PC-9 (cell line): ENCODE measurements at regions not wholly inside any gene's neighbourhood (a gene's known extent, or its start where the extent isn't known, plus 50 kb on each side); places are given as distances from the start of the nearest gene placed in this dataset.

Experiments used
- BruUV-seq: library from RNA; stranded (reverse); fragments of 400-500 nt; replicated peaks from 2 replicates; lab custom pipeline; 2021; lab: Mats Ljungman, UMichigan
- CTCF ChIA-PET: fragments of 300-600 bp; sonication (Branson Sonifier 250); formaldehyde crosslinking; loops from one replicate; lab custom pipeline; 2022; ENCODE audit warnings: antibody characterized with exemption; lab: Charles Lee
- POLR2A ChIA-PET: fragments of 300-600 bp; sonication (Branson Sonifier 250); formaldehyde crosslinking; loops from one replicate; lab custom pipeline; 2022; ENCODE audit warnings: antibody characterized with exemption; ENCODE audit not compliant: unreplicated experiment; lab: Charles Lee
- DNase-seq, 2 experiments: peaks; one replicate each; pipeline versions ENCODE4 v3.0.0 to v3.0.0-alpha.2; 2015 to 2022; ENCODE audit warnings: mixed read lengths in 1 of 2
- H2AFZ ChIP-seq: fragments of 200-600 bp; sonication (generic); 2 replicates; pipeline ENCODE4 v1.8.1; 2017; ENCODE audit warnings: antibody characterized with exemption
- H3F3A ChIP-seq: fragments of 200-600 bp; sonication (generic); 2 replicates; pipeline ENCODE4 v1.8.1; 2017; ENCODE audit warnings: antibody characterized with exemption, mild to moderate bottlenecking, low read depth; ENCODE audit not compliant: insufficient read depth
- H3K27ac ChIP-seq: fragments of 200-600 bp; sonication (generic); 2 replicates; pipeline ENCODE4 v1.6.1; 2016; ENCODE audit warnings: mixed run types
- H3K27me3 ChIP-seq: fragments of 200-600 bp; sonication (generic); 2 replicates; pipeline ENCODE4 v1.6.1; 2016; ENCODE audit warnings: low read depth, mixed run types; ENCODE audit not compliant: insufficient read depth
- H3K36me3 ChIP-seq: fragments of 200-600 bp; sonication (generic); 2 replicates; pipeline ENCODE4 v1.6.1; 2016; ENCODE audit warnings: low read depth, mixed run types
- H3K4me1 ChIP-seq: fragments of 200-600 bp; sonication (generic); replicated peaks from 2 replicates; pipeline ENCODE4 v1.6.1; 2016; ENCODE audit warnings: mixed run types; ENCODE audit not compliant: insufficient read depth
- H3K4me2 ChIP-seq: fragments of 200-600 bp; sonication (generic); 2 replicates; pipeline ENCODE4 v1.6.1; 2017; ENCODE audit warnings: mixed run types
- H3K4me3 ChIP-seq: fragments of 200-600 bp; sonication (generic); 2 replicates; pipeline ENCODE4 v1.6.1; 2016; ENCODE audit warnings: mixed run types
- H3K79me2 ChIP-seq: fragments of 200-600 bp; sonication (generic); 2 replicates; pipeline ENCODE4 v1.6.1; 2017; ENCODE audit warnings: low read depth, mixed run types
- H3K9me2 ChIP-seq: fragments of 200-600 bp; sonication (generic); 2 replicates; pipeline ENCODE4 v1.8.1; 2017; ENCODE audit warnings: mild to moderate bottlenecking; ENCODE audit not compliant: insufficient read depth
- H3K9me3 ChIP-seq: fragments of 200-600 bp; sonication (generic); 2 replicates; pipeline ENCODE4 v1.8.1; 2016; ENCODE audit warnings: low read depth; ENCODE audit not compliant: insufficient read depth
- H4K20me1 ChIP-seq: fragments of 200-600 bp; sonication (generic); 2 replicates; pipeline ENCODE4 v1.8.1; 2017; ENCODE audit not compliant: insufficient read depth
- CTCF ChIP-seq: fragments of 200-600 bp; sonication (generic); conservative IDR thresholded peaks from 2 replicates; pipeline ENCODE4 v1.6.1; 2017; ENCODE audit warnings: mixed run types, antibody characterized with exemption, mild to moderate bottlenecking, moderate library complexity
- EZH2 ChIP-seq: fragments of 200-600 bp; sonication (generic); IDR thresholded peaks from 2 replicates; pipeline ENCODE4 v1.8.0; 2017; ENCODE audit warnings: antibody characterized with exemption, low read depth
- intact Hi-C: fragments of 100-400 bp; cut with micrococcal nuclease; formaldehyde crosslinking; loops from one replicate; pipeline ENCODE4 v1.10.0; 2022; ENCODE audit not compliant: unreplicated experiment

GRCh38 chr6:16955899-16956298, 146.0 kb upstream of the STMND1 start:
- no TSS peak for BruUV-seq
- ChIA-PET CTCF (no interaction called here), POLR2A (no interaction called here)
- Histone ChIP-seq H3K4me3 (no peak overlapping the region), H3F3A (no peaks in the 10 kb centered on the region), H3K27me3 (no peaks in the 10 kb centered on the region), H3K79me2 (no peaks in the 10 kb centered on the region), H2AFZ (no peak overlapping the region), H3K4me1 (no peaks in the 10 kb centered on the region), H3K36me3 (no peaks in the 10 kb centered on the region), H4K20me1 (no peaks in the 10 kb centered on the region), H3K9me3 (no peaks in the 10 kb centered on the region), H3K9me2 (no peaks in the 10 kb centered on the region), H3K27ac (no peak overlapping the region), H3K4me2 (no peak overlapping the region)
- no peak for DNase-seq
- intact Hi-C loops, result no loop called here
- no peak for TF ChIP-seq EZH2
- no peak for TF ChIP-seq CTCF

- H2AFZ ChIP-seq, result no peak overlapping the region
- CTCF ChIA-PET, result no interaction called here
- H3K27me3 ChIP-seq, result no peaks in the 10 kb centered on the region
- no peak overlapping the region for H3K27ac ChIP-seq
- no peak overlapping the region for H3K4me3 ChIP-seq
- no peaks in the 10 kb centered on the region for H4K20me1 ChIP-seq
- no TSS peak for BruUV-seq
- no peaks in the 10 kb centered on the region for H3K9me3 ChIP-seq
- POLR2A ChIA-PET, result no interaction called here
- intact Hi-C loops, result no loop called here
- no peaks in the 10 kb centered on the region for H3K9me2 ChIP-seq
- H3K4me1 ChIP-seq, result 0 out of 2 replicates have a peak, but pooled peaks cover under 1% of the 10 kb centered on the region
- H3K36me3 ChIP-seq, result no peaks in the 10 kb centered on the region
- H3F3A ChIP-seq, result no peaks in the 10 kb centered on the region
- no peaks in the 10 kb centered on the region for H3K79me2 ChIP-seq
- no peak overlapping the region for H3K4me2 ChIP-seq
- TF ChIP-seq CTCF, result no peak
- TF ChIP-seq EZH2, result no peak
- no peak for DNase-seq
Observed at GRCh38 chr6:16953905-16954304, 147.9 kb upstream of the STMND1 start.

- Histone ChIP-seq H3K9me3 (no peaks in the 10 kb centered on the region), H3K4me2 (no peak overlapping the region), H3K4me3 (no peak overlapping the region), H3K4me1 (peaks cover 5% of the 10 kb centered on the region), H3F3A (no peaks in the 10 kb centered on the region), H3K9me2 (no peaks in the 10 kb centered on the region), H3K36me3 (no peaks in the 10 kb centered on the region), H3K27me3 (no peaks in the 10 kb centered on the region), H4K20me1 (no peaks in the 10 kb centered on the region), H3K79me2 (no peaks in the 10 kb centered on the region), H3K27ac (no peak overlapping the region), H2AFZ (no peak overlapping the region)
- no peak for DNase-seq
- no TSS peak for BruUV-seq
- CTCF ChIA-PET, result no interaction called here
- POLR2A ChIA-PET, result no interaction called here
- intact Hi-C loops, result no loop called here
- TF ChIP-seq EZH2, result no peak
- no peak for TF ChIP-seq CTCF
Observed at GRCh38 chr6:16953446-16953845, 148.4 kb upstream of the STMND1 start.
